ENCODE measurements at regions not wholly inside any gene's neighbourhood (a gene's known extent, or its start where the extent isn't known, plus 50 kb on each side); places are given as distances from the start of the nearest gene placed in this dataset.

DNA sequence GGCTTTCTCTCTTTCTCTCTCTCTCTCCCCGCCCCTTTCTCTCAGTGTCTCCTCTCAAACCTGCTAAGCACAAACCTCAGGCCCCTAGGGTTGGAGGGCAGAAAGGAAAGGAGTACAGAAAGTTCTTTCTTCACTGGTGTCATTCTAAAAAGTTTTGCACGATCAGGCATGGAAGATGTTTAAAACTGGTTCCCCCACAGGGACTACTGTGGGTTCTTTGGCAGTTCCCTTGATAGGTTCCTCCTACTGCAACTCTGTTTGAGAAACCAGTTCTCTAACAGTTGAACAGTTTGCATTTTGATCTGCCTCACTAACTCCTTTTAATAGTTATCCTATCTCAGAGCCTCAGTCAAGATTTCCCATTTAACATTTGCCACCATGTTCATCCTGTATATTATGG is 82.9 kb downstream of the CDO1 start:
- TF ChIP-seq, protein P1, sequence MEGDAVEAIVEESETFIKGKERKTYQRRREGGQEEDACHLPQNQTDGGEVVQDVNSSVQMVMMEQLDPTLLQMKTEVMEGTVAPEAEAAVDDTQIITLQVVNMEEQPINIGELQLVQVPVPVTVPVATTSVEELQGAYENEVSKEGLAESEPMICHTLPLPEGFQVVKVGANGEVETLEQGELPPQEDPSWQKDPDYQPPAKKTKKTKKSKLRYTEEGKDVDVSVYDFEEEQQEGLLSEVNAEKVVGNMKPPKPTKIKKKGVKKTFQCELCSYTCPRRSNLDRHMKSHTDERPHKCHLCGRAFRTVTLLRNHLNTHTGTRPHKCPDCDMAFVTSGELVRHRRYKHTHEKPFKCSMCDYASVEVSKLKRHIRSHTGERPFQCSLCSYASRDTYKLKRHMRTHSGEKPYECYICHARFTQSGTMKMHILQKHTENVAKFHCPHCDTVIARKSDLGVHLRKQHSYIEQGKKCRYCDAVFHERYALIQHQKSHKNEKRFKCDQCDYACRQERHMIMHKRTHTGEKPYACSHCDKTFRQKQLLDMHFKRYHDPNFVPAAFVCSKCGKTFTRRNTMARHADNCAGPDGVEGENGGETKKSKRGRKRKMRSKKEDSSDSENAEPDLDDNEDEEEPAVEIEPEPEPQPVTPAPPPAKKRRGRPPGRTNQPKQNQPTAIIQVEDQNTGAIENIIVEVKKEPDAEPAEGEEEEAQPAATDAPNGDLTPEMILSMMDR (IDR thresholded peaks at IDR 0.05; ENCODE audit: control extremely low read depth in 1 of 3, insufficient read depth in 1 of 3, low read depth in 1 of 3, low read length in 3 of 3): no peak
- no peak for TF ChIP-seq TAF1 (IDR thresholded peaks at IDR 0.05; ENCODE audit: low read depth, low read length)
- no peak for TF ChIP-seq JUND (IDR thresholded peaks at IDR 0.05; ENCODE audit: low read length)
- TF ChIP-seq, protein P2, sequence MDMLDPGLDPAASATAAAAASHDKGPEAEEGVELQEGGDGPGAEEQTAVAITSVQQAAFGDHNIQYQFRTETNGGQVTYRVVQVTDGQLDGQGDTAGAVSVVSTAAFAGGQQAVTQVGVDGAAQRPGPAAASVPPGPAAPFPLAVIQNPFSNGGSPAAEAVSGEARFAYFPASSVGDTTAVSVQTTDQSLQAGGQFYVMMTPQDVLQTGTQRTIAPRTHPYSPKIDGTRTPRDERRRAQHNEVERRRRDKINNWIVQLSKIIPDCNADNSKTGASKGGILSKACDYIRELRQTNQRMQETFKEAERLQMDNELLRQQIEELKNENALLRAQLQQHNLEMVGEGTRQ (IDR thresholded peaks at IDR 0.05; ENCODE audit: low read length): no peak
